ENCODE measurements at regions not wholly inside any gene's neighbourhood (a gene's known extent, or its start where the extent isn't known, plus 50 kb on each side); places are given as distances from the start of the nearest gene placed in this dataset.

DNA sequence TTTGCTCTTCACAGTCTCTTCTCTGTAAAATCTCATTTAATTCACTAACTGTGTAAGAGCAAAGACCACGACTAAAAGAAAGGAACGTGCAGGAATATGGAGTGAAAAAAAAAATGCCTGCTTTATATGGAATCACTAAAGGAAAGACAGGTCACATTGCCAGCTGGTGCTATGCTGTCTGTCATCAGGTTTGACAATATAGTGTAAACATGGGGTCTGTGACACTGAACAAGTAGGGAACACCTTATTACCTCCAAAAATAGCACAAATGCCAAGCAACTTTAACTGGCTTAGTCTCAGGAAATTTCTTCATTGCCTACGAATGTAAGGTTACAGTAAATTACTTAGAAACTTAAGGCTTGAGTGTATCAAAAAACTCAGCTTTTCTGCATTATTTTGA lies 364.5 kb upstream of the LINC00305 start:
- Mint-ChIP-seq H3K4me3 (no peak overlapping the region), H3K27ac (no peak overlapping the region), H3K4me1 (no peaks in the 10 kb centered on the region), H3K27me3 (ENCODE audit: low read depth in 2 of 2) (no peaks in the 10 kb centered on the region), H3K9me3 (peaks cover 3 to 6% of the 10 kb centered on the region in 2 donors), H3K36me3 (no peaks in the 10 kb centered on the region)
- H3K27ac ChIP-seq (ENCODE audit: low read length) = no peak overlapping the region
- no peaks in the 10 kb centered on the region for H3K4me1 ChIP-seq (ENCODE audit: control insufficient read depth, insufficient read depth, low read length)
- no peaks in the 10 kb centered on the region for H3K36me3 ChIP-seq (ENCODE audit: control insufficient read depth, insufficient read depth, low read length)
- intact Hi-C loops (cut with micrococcal nuclease) = no loop called here
- peaks cover 4% of the 10 kb centered on the region for H3K9me3 ChIP-seq (ENCODE audit: control insufficient read depth, insufficient read depth, low read length)
- DNase-seq (no peak), ATAC-seq (no peak)
- H3K27me3 ChIP-seq (ENCODE audit: control insufficient read depth, insufficient read depth, low read length) = no peaks in the 10 kb centered on the region
- TF ChIP-seq, protein P1, sequence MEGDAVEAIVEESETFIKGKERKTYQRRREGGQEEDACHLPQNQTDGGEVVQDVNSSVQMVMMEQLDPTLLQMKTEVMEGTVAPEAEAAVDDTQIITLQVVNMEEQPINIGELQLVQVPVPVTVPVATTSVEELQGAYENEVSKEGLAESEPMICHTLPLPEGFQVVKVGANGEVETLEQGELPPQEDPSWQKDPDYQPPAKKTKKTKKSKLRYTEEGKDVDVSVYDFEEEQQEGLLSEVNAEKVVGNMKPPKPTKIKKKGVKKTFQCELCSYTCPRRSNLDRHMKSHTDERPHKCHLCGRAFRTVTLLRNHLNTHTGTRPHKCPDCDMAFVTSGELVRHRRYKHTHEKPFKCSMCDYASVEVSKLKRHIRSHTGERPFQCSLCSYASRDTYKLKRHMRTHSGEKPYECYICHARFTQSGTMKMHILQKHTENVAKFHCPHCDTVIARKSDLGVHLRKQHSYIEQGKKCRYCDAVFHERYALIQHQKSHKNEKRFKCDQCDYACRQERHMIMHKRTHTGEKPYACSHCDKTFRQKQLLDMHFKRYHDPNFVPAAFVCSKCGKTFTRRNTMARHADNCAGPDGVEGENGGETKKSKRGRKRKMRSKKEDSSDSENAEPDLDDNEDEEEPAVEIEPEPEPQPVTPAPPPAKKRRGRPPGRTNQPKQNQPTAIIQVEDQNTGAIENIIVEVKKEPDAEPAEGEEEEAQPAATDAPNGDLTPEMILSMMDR (IDR thresholded peaks at IDR 0.05) = no peak
- H3K4me3 ChIP-seq (ENCODE audit: low read length) = no peak overlapping the region
- 89% methylated on average over 3 of the region's 3 CpGs for WGBS (ENCODE audit: insufficient coverage)

DNA sequence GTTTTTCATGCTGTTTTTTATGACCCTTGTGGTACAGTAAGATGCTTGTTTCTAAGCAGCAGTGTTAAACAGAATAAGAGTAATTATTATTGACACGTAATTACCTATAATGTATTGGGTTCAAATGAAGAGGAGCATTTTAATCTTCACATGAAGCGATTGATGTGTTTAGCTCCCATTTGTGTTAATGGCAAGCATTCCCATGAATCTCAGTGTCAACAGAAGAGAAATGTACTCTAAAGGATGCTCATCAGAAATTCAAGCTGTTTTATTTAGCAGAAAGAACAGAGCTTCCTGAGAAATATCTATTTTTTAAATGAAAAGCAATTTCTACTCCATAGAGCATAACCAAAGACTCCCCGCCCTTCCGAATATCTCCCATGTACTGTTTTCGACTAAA lies 341.3 kb upstream of the LINC00305 start:
- H3K27ac Mint-ChIP-seq = no peak overlapping the region
- WGBS (ENCODE audit: insufficient coverage) = 95% methylated on average over 2 of the region's 5 CpGs

DNA sequence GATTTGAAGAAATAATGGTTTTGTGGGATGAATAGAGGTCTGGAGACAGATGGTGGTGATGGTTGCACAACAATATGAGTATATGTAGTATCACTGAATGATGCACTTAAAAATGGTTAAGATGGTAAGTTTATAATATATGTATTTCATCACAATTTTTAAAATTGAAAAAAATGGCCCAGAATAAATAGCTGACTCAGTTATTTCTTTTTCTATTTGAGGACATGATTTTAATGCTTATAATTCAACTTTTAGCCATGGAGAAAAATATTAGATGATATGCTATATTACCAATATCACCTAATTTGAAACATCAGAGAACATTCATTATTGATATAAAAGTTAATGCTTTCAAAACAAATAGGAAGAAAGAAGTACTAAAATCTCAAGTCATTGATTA lies 339.8 kb upstream of the LINC00305 start:
- intact Hi-C loops (cut with micrococcal nuclease) = no loop called here
- no peak overlapping the region for H3K27ac Mint-ChIP-seq
- no peaks in the 10 kb centered on the region for H3K27me3 Mint-ChIP-seq (ENCODE audit: low read depth in 2 of 2)
- no peak overlapping the region for H3K27ac ChIP-seq (ENCODE audit: low read length)
- no peak overlapping the region for H3K4me3 ChIP-seq (ENCODE audit: low read length)
- H3K27me3 ChIP-seq (ENCODE audit: control insufficient read depth, insufficient read depth, low read length) = no peaks in the 10 kb centered on the region
- H3K4me1 ChIP-seq (ENCODE audit: control insufficient read depth, insufficient read depth, low read length) = no peaks in the 10 kb centered on the region
- no peak for DNase-seq
- no peaks in the 10 kb centered on the region for H3K36me3 Mint-ChIP-seq
- H3K4me3 Mint-ChIP-seq = no peak overlapping the region
- H3K36me3 ChIP-seq (ENCODE audit: control insufficient read depth, insufficient read depth, low read length) = no peaks in the 10 kb centered on the region
- ATAC-seq = no peak
- TF ChIP-seq, protein P1 (IDR thresholded peaks at IDR 0.05) = no peak
- H3K9me3 ChIP-seq (ENCODE audit: control insufficient read depth, insufficient read depth, low read length) = no peaks in the 10 kb centered on the region
- peaks cover 11 to 13% of the 10 kb centered on the region in 2 donors for H3K9me3 Mint-ChIP-seq
- no peaks in the 10 kb centered on the region for H3K4me1 Mint-ChIP-seq

More for the DNA sequence above, 341.3 kb upstream of the LINC00305 start:
- H3K27ac ChIP-seq (ENCODE audit: low read length) = no peak overlapping the region
- Mint-ChIP-seq H3K9me3 (peaks cover 9 to 16% of the 10 kb centered on the region in 2 donors), H3K4me1 (no peaks in the 10 kb centered on the region), H3K27me3 (ENCODE audit: low read depth in 2 of 2) (no peaks in the 10 kb centered on the region), H3K36me3 (no peaks in the 10 kb centered on the region), H3K4me3 (no peak overlapping the region)
- no peaks in the 10 kb centered on the region for H3K9me3 ChIP-seq (ENCODE audit: control insufficient read depth, insufficient read depth, low read length)
- H3K27me3 ChIP-seq (ENCODE audit: control insufficient read depth, insufficient read depth, low read length) = no peaks in the 10 kb centered on the region
- H3K4me1 ChIP-seq (ENCODE audit: control insufficient read depth, insufficient read depth, low read length) = no peaks in the 10 kb centered on the region
- TF ChIP-seq, protein P1 (IDR thresholded peaks at IDR 0.05) = no peak
- DNase-seq = no peak
- no peak for ATAC-seq
- H3K36me3 ChIP-seq (ENCODE audit: control insufficient read depth, insufficient read depth, low read length) = no peaks in the 10 kb centered on the region
- H3K4me3 ChIP-seq (ENCODE audit: low read length) = no peak overlapping the region
- intact Hi-C loops (cut with micrococcal nuclease) = no loop called here

DNA sequence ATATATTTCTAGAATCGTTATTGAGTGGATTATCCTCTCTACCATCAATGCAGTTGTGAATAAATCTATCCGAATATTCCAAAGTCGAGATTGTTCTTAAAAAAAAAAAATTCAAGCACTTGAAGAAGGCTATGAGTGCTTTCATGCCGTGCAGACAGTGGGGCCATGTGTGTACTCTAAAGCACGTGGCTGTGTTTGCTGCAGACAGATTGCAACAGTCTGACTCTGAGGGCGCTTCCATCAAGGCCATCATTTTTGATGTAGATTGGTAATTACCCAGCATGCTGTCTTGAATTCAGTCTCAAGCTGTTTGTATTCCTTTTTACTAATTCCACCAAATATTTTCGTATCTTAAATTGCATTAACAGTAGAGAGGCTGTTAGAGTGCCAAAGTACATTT lies 325.9 kb upstream of the LINC00305 start:
- no peaks in the 10 kb centered on the region for H3K36me3 Mint-ChIP-seq
- Histone ChIP-seq H3K36me3 (ENCODE audit: control insufficient read depth, insufficient read depth, low read length) (no peaks in the 10 kb centered on the region), H3K27me3 (ENCODE audit: control insufficient read depth, insufficient read depth, low read length) (no peaks in the 10 kb centered on the region), H3K27ac (ENCODE audit: low read length) (no peak overlapping the region), H3K4me1 (ENCODE audit: control insufficient read depth, insufficient read depth, low read length) (no peaks in the 10 kb centered on the region), H3K9me3 (ENCODE audit: control insufficient read depth, insufficient read depth, low read length) (peaks cover 2% of the 10 kb centered on the region), H3K4me3 (ENCODE audit: low read length) (no peak overlapping the region)
- WGBS (ENCODE audit: insufficient coverage) = 83% methylated on average over 5 of the region's 7 CpGs
- peaks cover 7 to 8% of the 10 kb centered on the region in 2 donors for H3K9me3 Mint-ChIP-seq
- DNase-seq (no peak), ATAC-seq (no peak)
- TF ChIP-seq, protein P1 (IDR thresholded peaks at IDR 0.05) = no peak
- H3K27ac Mint-ChIP-seq = no peak overlapping the region
- no peaks in the 10 kb centered on the region for H3K27me3 Mint-ChIP-seq (ENCODE audit: low read depth in 2 of 2)
- H3K4me3 Mint-ChIP-seq = no peak overlapping the region
- H3K4me1 Mint-ChIP-seq = no peaks in the 10 kb centered on the region
- intact Hi-C loops (cut with micrococcal nuclease) = no loop called here

All from natural killer cell (primary cell).